CD4-positive, alpha-beta T cell treated with Interleukin-6 for 4 hours (primary cell): ENCODE measurements at regions not wholly inside any gene's neighbourhood (a gene's known extent, or its start where the extent isn't known, plus 50 kb on each side); places are given as distances from the start of the nearest gene placed in this dataset.
"Not testable (repeated sequence)": the region's sequence is repeated elsewhere in the genome, so short reads cannot be mapped to it uniquely, and the experiment has no call there.

Experiments
- DNase-seq: peaks from one replicate; pipeline ENCODE4 v3.0.0-alpha.2; 2020; ENCODE audit warnings: mixed read lengths

GRCh38 chr14:105852378-105853088 is 326.1 kb downstream of the TMEM121 start:
- no peak for DNase-seq

GRCh38 chr14:105853089-105853906 is 326.9 kb downstream of the TMEM121 start:
- DNase-seq: no peak

GRCh38 chr14:105853907-105854599 is 327.7 kb downstream of the TMEM121 start:
- no peak for DNase-seq

DNA sequence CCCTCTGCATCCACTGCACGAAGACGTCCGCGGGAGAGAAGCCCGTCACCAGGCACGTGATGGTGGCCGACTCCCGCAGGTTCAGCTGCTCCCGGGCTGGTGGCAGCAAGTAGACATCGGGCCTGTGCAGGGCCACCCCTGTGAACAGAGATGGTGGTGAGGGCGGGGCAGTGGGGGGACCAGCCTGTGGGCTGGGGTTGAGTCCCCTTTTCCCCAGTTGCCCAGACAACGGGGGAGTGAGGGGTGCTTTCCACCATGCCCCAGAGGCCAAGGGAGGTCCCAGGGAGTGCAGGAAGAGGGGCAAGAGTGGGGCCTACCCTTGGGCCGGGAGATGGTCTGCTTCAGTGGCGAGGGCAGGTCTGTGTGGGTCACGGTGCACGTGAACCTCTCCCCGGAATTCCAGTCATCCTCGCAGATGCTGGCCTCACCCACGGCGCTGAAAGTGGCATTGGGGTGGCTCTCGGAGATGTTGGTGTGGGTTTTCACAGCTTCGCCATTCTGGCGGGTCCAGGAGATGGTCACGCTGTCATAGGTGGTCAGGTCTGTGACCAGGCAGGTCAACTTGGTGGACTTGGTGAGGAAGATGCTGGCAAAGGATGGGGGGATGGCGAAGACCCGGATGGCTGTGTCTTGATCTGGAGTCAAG is 328.3 kb downstream of the TMEM121 start:
- no peak for DNase-seq

GRCh38 chr14:105855246-105855892 is 329.0 kb downstream of the TMEM121 start:
- DNase-seq: no peak

DNA sequence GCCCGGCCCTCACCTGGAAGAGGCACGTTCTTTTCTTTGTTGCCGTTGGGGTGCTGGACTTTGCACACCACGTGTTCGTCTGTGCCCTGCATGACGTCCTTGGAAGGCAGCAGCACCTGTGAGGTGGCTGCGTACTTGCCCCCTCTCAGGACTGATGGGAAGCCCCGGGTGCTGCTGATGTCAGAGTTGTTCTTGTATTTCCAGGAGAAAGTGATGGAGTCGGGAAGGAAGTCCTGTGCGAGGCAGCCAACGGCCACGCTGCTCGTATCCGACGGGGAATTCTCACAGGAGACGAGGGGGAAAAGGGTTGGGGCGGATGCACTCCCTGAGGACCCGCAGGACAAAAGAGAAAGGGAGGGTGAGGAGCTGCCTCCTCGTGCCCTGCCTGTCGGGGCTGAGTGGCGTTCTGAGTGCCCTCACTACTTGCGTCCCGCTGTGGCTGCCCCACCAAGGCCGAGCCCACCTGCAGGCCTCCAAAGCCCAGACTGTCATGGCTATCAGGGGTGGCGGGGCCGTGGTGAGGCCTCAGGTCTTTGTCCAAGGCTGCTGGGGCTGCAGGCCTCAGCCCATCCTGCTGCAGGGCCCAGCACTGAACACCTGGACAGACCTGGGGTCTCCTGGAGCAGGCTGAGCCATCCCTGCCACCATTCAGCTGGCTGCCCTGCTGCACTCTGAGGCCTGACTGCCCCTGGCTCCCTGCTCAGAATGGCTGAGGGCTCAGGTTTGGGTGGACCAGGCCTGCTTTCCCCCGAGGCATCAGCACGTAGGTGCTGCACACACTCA is 329.7 kb downstream of the TMEM121 start:
- DNase-seq: no peak

GRCh38 chr14:105856676-105857219 is 330.4 kb downstream of the TMEM121 start:
- no peak for DNase-seq

DNA sequence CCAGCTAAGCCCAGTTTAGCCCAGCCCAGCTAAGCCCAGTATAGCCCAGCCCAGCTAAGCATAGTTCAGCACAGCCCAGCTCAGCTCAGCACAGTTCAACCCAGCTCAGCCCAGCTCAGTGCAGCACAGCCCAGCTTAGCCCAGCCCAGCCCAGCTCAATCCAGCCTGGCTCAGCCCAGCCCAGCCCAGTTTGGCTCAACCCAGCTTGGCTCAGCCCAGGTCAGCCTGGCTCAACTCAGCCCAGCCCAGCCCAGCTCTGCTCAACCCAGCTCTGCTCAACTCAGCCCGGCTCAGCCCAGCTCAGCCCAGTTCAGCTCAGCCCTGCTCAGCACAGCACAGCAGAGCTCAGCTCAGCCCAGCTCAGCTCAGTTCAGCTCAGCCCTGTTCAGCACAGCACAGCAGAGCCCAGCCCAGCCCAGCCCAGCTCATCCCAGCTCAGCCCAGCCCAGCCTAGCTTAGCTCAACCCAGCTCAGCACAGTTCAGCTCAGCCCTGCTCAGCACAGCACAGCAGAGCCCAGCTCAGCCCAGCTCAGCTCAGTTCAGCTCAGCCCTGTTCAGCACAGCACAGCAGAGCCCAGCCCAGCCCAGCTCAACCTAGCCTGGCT is 330.9 kb downstream of the TMEM121 start:
- peak; percentile 12 for DNase-seq

GRCh38 chr14:105857826-105858675 is 331.7 kb downstream of the TMEM121 start:
- peak; percentile 8 for DNase-seq

DNA sequence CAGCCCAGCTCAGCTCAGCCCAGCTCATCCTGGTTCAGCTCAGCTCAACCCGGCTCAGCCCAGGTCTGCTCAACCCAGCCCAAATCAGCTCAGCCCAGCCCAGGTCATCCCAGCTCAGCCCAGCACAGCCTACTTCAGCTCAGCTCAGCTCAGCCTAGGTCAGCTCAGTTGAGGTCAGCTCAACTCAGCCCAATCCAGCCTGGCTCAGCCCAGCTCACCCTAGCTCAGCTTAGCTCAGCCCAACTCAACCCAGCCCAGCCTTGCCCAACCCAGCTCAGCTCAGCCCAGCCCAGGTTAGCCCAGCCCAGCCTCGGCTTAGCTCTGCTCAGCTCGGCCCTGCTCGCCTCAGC is 332.3 kb downstream of the TMEM121 start:
- DNase-seq: no peak

DNA sequence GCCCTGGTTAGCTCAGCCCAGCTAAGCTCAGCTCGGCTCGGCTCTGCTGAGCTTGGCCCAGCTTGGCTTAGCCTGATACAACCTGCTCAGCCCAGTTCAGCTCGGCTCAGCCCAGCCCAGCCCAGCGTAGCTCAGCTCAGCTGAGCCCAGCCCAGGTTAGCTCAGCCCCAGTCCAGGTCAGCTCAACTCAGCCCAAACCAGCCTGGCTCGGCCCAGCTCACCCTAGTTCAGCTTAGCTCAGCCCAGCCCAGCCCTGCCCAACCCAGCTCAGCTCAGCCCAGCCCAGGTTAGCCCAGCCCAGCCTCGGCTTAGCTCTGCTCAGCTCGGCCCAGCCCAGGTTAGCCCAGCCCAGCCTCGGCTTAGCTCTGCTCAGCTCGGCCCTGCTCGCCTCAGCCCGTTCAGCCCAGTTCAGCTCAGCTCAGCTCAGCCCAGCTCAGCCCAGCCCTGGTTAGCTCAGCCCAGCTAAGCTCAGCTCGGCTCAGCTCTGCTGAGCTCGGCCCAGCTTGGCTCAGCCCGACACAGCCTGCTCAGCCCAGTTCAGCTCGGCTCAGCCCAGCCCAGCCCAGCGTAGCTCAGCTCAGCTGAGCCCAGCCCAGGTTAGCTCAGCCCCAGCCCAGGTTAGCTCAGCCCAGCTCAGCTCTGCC is 332.8 kb downstream of the TMEM121 start:
- DNase-seq: not testable (repeated sequence)

GRCh38 chr14:105859717-105860614 is 333.6 kb downstream of the TMEM121 start:
- DNase-seq: peak; percentile 26

DNA sequence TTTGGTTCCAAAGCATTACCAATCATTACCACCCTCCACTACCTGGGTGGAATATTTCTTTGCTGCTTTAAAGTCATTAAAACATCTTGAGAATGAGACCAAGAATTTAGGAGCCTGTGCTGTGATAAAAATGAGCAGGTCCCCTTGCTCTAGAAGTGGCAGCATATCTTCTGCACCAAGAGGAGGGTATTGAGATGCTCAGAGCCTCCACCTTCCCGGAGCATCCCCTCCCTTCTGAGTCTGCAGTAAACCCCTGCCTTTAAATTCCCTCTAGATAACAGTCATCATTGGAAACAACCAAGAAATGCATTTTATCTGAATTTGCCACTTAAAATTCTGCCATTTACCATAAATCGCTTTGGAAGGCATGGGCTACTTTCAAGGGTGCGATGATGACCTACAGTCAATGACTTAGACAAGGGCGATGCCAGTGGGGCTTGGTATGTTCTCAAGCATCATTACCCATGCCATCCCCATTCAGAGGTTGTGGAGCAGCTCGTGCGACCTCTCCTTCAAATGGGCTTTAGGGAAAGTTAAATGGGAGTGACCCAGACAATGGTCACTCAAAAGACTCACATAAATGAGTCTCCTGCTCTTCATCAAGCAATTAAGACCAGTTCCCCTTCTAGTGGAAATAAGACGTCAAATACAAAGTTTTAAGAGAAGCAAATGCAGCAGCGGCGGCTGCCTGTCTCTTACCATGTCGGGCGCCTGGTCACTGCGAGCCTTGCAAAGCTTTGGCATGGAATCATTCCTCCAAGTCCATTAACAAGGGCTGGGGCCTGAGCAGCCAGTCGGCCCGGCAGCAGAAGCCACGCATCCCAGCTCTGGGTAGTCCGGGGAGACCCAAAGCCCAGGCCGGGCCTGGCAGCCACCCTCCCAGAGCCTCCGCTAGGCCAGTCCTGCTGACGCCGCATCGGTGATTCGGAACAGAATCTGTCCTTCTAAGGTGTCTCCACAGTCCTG is 334.5 kb downstream of the TMEM121 start:
- DNase-seq: no peak

- no peak for DNase-seq
Measured at GRCh38 chr14:105861985-105862465, 335.6 kb downstream of the TMEM121 start.

DNA sequence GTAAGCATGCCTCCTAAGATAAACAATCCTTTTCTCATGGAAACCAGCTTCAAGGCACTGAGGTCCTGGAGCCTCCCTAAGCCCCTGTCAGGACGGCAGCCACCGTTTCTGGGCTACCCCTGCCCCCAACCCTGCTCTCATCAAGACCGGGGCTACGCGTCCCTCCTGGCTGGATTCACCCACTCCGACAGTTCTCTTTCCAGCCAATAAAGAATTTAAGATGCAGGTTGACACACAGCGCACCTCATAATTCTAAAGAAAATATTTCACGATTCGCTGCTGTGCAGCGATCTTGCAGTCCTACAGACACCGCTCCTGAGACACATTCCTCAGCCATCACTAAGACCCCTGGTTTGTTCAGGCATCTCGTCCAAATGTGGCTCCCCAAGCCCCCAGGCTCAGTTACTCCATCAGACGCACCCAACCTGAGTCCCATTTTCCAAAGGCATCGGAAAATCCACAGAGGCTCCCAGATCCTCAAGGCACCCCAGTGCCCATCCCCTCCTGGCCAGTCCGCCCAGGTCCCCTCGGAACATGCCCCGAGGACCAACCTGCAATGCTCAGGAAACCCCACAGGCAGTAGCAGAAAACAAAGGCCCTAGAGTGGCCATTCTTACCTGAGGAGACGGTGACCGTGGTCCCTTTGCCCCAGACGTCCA is 336.3 kb downstream of the TMEM121 start:
- DNase-seq: no peak

DNA sequence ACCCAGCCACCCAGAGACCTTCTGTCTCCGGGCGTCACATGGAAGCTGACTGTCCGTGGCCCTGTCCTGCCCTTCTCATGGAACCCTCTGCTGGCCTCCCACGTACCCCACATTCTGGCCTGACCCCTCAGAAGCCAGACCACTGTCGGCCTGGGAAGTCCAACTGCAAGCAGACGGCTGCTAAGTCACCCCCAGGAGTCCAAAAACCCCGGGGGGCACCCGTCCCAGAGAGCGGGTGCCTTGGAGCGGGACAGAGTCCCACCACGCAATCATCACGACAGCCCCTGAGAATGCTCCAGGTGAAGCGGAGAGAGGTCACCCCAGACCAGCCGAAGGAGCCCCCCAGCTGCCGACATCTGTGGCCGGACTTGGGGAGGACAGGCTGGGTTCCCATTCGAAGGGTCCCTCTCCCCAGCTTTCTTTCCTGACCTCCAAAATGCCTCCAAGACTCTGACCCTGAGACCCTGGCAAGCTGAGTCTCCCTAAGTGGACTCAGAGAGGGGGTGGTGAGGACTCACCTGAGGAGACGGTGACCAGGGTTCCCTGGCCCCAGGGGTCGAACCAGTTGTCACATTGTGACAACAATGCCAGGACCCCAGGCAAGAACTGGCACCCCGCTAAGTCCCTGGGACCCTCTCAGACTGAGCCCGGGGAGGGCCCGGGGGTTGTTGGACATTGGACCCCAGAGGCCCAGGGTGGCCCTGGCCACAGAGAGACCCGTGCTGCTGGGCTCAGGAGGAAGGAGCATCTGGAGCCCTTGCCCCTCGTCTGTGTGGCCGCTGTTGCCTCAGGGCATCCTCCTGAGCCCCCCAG is 337.1 kb downstream of the TMEM121 start:
- no peak for DNase-seq
